Keratinocyte (primary cell): ENCODE measurements at regions not wholly inside any gene's neighbourhood (a gene's known extent, or its start where the extent isn't known, plus 50 kb on each side); places are given as distances from the start of the nearest gene placed in this dataset.

ENCODE experiments used
- DNase-seq: peaks from one replicate; pipeline ENCODE4 v3.0.0-alpha.2; 2011; ENCODE audit warnings: low read depth, missing footprints, low spot score
- FAIRE-seq: peaks from 2 replicates; lab custom pipeline; 2011; peaks lifted over from hg19 to GRCh38; lab: Jason Lieb, UNC
- H2AFZ ChIP-seq: 2 replicates; pipeline ENCODE4 v1.6.0; 2012; ENCODE audit warnings: low read length, control low read depth, inconsistent platforms; ENCODE audit not compliant: control insufficient read depth
- H3K27ac ChIP-seq: 2 replicates; pipeline ENCODE4 v1.5.1; 2011; ENCODE audit warnings: low read length; ENCODE audit not compliant: control insufficient read depth, insufficient read depth
- H3K27me3 ChIP-seq: 3 replicates; pipeline ENCODE4 v1.6.0; 2011; ENCODE audit warnings: low read length; ENCODE audit not compliant: control insufficient read depth, insufficient read depth; ENCODE audit errors: extremely low read depth
- H3K36me3 ChIP-seq, 2 experiments: 2 replicates in 1 of 2; 3 replicates in 1 of 2; pipeline ENCODE4 v1.5.1; 2011; ENCODE audit warnings: low read length in 2 of 2, mild to moderate bottlenecking in 1 of 2; ENCODE audit not compliant: control insufficient read depth in 2 of 2, insufficient read depth in 2 of 2; ENCODE audit errors: extremely low read depth in 1 of 2
- H3K4me1 ChIP-seq: 3 replicates; pipeline ENCODE4 v1.5.1; 2011; ENCODE audit warnings: low read length; ENCODE audit not compliant: control insufficient read depth, insufficient read depth; ENCODE audit errors: extremely low read depth
- H3K4me2 ChIP-seq: 3 replicates; pipeline ENCODE4 v1.6.0; 2011; ENCODE audit warnings: low read depth, low read length; ENCODE audit not compliant: control insufficient read depth, insufficient read depth; ENCODE audit errors: extremely low read depth
- H3K4me3 ChIP-seq, 3 experiments: fragments of 200-600 bp in 1 of 3; sonication (generic) in 1 of 3; 2 replicates in 2 of 3; 3 replicates in 1 of 3; pipeline ENCODE4 v1.5.1; 2011 to 2016; ENCODE audit warnings: low read length in 3 of 3, mild to moderate bottlenecking in 3 of 3, control low read depth in 2 of 3, inconsistent platforms in 1 of 3, low read depth in 1 of 3, mixed read lengths in 1 of 3, mixed run types in 1 of 3, moderate library complexity in 1 of 3; ENCODE audit not compliant: control insufficient read depth in 2 of 3, insufficient read depth in 2 of 3; ENCODE audit errors: extremely low read depth in 1 of 3
- H3K79me2 ChIP-seq: 2 replicates; pipeline ENCODE4 v1.6.0; 2012; ENCODE audit warnings: low read length; ENCODE audit not compliant: control insufficient read depth, insufficient read depth
- H3K9ac ChIP-seq: 3 replicates; pipeline ENCODE4 v1.6.0; 2011; ENCODE audit warnings: low read length; ENCODE audit not compliant: control insufficient read depth, insufficient read depth; ENCODE audit errors: extremely low read depth
- H3K9me1 ChIP-seq: 3 replicates; pipeline ENCODE4 v1.6.0; 2011; ENCODE audit warnings: low read length; ENCODE audit not compliant: control insufficient read depth, insufficient read depth; ENCODE audit errors: extremely low read depth
- H3K9me3 ChIP-seq: 2 replicates; pipeline ENCODE4 v1.5.1; 2012; ENCODE audit warnings: low read depth, low read length; ENCODE audit not compliant: control insufficient read depth
- H4K20me1 ChIP-seq: 3 replicates; pipeline ENCODE4 v1.6.0; 2011; ENCODE audit warnings: low read length; ENCODE audit not compliant: control insufficient read depth, insufficient read depth; ENCODE audit errors: extremely low read depth
- EZH2 ChIP-seq: IDR thresholded peaks from one replicate; pipeline ENCODE4 v1.6.1; 2012; ENCODE audit warnings: inconsistent platforms, mild to moderate bottlenecking, low read length, moderate library complexity
- dilution Hi-C: fragments of 300-500 bp; cut with MboI; formaldehyde crosslinking; loops from one replicate; pipeline ENCODE4 v1.7.0; 2020; ENCODE audit warnings: low sequenced_read_pairs; ENCODE audit not compliant: extremely low pct_ligation_motif_present
- TF ChIP-seq, protein P1 (sequence below), 3 experiments: IDR thresholded peaks in 1 of 3; conservative IDR thresholded peaks in 1 of 3; optimal IDR thresholded peaks in 1 of 3; 2 replicates in 2 of 3; 3 replicates in 1 of 3; pipeline versions ENCODE3 to v1.5.1; 2011; ENCODE audit warnings: low read length in 3 of 3, mild to moderate bottlenecking in 3 of 3, moderate library complexity in 2 of 3, control low read depth in 1 of 3, inconsistent platforms in 1 of 3; ENCODE audit not compliant: insufficient read depth in 2 of 3; ENCODE audit errors: extremely low read depth in 1 of 3

DNA sequence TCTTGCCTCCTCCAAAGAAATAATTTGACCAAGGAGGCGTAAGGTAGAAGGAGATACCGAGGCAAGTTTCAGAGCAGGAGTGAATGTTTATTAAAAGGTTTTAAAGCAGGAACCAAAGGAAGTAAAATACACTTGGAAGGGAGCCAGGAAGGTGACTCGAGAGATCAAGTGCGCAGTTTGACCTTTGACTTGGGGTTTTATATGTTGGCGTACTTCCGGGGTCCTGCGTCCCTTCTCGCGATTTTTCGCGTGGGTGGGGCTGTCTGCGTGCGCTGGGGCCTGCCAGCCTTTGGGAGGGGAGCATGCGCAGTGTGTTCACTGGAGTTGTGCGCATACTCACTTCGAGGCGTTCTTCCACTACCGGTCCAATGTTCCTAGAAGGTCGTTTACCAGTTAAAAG is 166.0 kb upstream of the IRX2 start:
- Histone ChIP-seq H3K4me3 (no peak overlapping the region), H3K9me3 (peaks cover 11% of the 10 kb centered on the region), H3K27me3 (no peaks in the 10 kb centered on the region), H3K79me2 (no peaks in the 10 kb centered on the region), H3K9me1 (no peaks in the 10 kb centered on the region), H3K9ac (no peak overlapping the region), H3K4me1 (no peaks in the 10 kb centered on the region), H3K27ac (no peak overlapping the region), H4K20me1 (no peaks in the 10 kb centered on the region), H2AFZ (no peak overlapping the region), H3K36me3 (no peaks in the 10 kb centered on the region), H3K4me2 (no peak overlapping the region)
- TF ChIP-seq, protein P1, sequence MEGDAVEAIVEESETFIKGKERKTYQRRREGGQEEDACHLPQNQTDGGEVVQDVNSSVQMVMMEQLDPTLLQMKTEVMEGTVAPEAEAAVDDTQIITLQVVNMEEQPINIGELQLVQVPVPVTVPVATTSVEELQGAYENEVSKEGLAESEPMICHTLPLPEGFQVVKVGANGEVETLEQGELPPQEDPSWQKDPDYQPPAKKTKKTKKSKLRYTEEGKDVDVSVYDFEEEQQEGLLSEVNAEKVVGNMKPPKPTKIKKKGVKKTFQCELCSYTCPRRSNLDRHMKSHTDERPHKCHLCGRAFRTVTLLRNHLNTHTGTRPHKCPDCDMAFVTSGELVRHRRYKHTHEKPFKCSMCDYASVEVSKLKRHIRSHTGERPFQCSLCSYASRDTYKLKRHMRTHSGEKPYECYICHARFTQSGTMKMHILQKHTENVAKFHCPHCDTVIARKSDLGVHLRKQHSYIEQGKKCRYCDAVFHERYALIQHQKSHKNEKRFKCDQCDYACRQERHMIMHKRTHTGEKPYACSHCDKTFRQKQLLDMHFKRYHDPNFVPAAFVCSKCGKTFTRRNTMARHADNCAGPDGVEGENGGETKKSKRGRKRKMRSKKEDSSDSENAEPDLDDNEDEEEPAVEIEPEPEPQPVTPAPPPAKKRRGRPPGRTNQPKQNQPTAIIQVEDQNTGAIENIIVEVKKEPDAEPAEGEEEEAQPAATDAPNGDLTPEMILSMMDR (optimal IDR thresholded peaks at IDR 0.05 in 1 of 3, IDR thresholded peaks at IDR 0.05 in 1 of 3, conservative IDR thresholded peaks at IDR 0.05 in 1 of 3; ENCODE audit: extremely low read depth in 1 of 3, insufficient read depth in 2 of 3, low read length in 3 of 3), result no peak
- no peak for TF ChIP-seq EZH2
- FAIRE-seq (no peak), DNase-seq (no peak)
- dilution Hi-C loops, result no loop called here

DNA sequence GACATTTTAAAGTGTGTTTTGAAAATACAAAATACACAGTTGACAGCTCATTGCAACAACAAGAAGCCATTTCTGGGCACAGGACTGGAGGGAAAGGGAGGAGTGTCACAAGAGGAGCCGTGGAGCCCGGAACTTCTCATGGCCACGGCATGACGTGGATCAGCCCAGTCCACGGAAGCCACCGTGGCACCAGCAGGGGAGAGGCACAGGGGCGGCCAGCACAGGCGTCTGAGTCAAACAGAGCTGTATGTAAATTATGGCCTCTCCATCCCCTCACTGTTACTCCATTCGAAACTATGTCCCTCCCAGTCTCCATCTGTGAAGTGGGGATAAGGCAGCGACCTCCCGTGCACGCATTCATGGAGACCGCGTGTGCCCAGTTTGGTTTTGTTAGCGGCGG is 165.6 kb upstream of the IRX2 start:
- no peak overlapping the region for H3K4me3 ChIP-seq
- H2AFZ ChIP-seq, result no peak overlapping the region
- H3K9me3 ChIP-seq, result peaks cover 11% of the 10 kb centered on the region
- H3K36me3 ChIP-seq, result no peaks in the 10 kb centered on the region
- no peak overlapping the region for H3K27ac ChIP-seq
- dilution Hi-C loops, result no loop called here
- no peaks in the 10 kb centered on the region for H3K27me3 ChIP-seq
- DNase-seq (no peak), FAIRE-seq (no peak)
- TF ChIP-seq, protein P1 (optimal IDR thresholded peaks at IDR 0.05 in 1 of 3, IDR thresholded peaks at IDR 0.05 in 1 of 3, conservative IDR thresholded peaks at IDR 0.05 in 1 of 3; ENCODE audit: extremely low read depth in 1 of 3, insufficient read depth in 2 of 3, low read length in 3 of 3), result no peak
- no peak for TF ChIP-seq EZH2
- H4K20me1 ChIP-seq, result no peaks in the 10 kb centered on the region
- H3K9me1 ChIP-seq, result no peaks in the 10 kb centered on the region
- H3K79me2 ChIP-seq, result no peaks in the 10 kb centered on the region
- H3K9ac ChIP-seq, result no peak overlapping the region
- H3K4me1 ChIP-seq, result no peaks in the 10 kb centered on the region
- no peak overlapping the region for H3K4me2 ChIP-seq
